HepG2 (cell line): ENCODE measurements at regions not wholly inside any gene's neighbourhood (a gene's known extent, or its start where the extent isn't known, plus 50 kb on each side); places are given as distances from the start of the nearest gene placed in this dataset.

Source experiments
- ARNT2 ChIP-seq: sonication (generic); formaldehyde crosslinking; IDR thresholded peaks from 2 replicates; pipeline ENCODE4 v1.8.0; 2022; ENCODE audit warnings: mild to moderate bottlenecking, low read depth, missing genetic modification reagents, moderate library complexity
- CEBPB ChIP-seq: IDR thresholded peaks from 2 replicates; pipeline ENCODE4 v1.6.1; 2011; ENCODE audit warnings: low read depth, low read length, improper control_type of control experiment, borderline replicate concordance
- E2F1 ChIP-seq: sonication (generic); formaldehyde crosslinking; IDR thresholded peaks from 2 replicates; pipeline ENCODE4 v1.5.0; 2020; ENCODE audit warnings: missing genetic modification reagents
- E2F2 ChIP-seq: sonication (generic); formaldehyde crosslinking; IDR thresholded peaks from 2 replicates; pipeline ENCODE4 v1.4.0; 2020; ENCODE audit warnings: missing genetic modification reagents, borderline replicate concordance
- EEA1 ChIP-seq: sonication (generic); formaldehyde crosslinking; IDR thresholded peaks from 2 replicates; pipeline ENCODE4 v1.5.1; 2020; ENCODE audit warnings: mild to moderate bottlenecking, missing genetic modification reagents, borderline replicate concordance
- HDAC2 ChIP-seq: sonication (generic); formaldehyde crosslinking; IDR thresholded peaks from 2 replicates; pipeline ENCODE4 v1.4.0; 2020; ENCODE audit warnings: missing genetic modification reagents
- KLF12 ChIP-seq: sonication (generic); formaldehyde crosslinking; IDR thresholded peaks from 2 replicates; pipeline ENCODE4 v1.4.0; 2020; ENCODE audit warnings: missing genetic modification reagents, borderline replicate concordance
- KLF16 ChIP-seq, 2 experiments: sonication (generic) in 1 of 2; formaldehyde crosslinking in 1 of 2; IDR thresholded peaks; 2 replicates each; pipeline versions ENCODE4 v1.6.1 to v1.8.0; 2016 to 2023; ENCODE audit warnings: missing genetic modification reagents in 2 of 2, missing compliant biosample characterization in 1 of 2
- MEIS2 ChIP-seq: sonication (generic); formaldehyde crosslinking; IDR thresholded peaks from 2 replicates; pipeline ENCODE4 v1.9.0; 2021; ENCODE audit warnings: mild to moderate bottlenecking, missing genetic modification reagents
- NFAT5 ChIP-seq: sonication (generic); formaldehyde crosslinking; IDR thresholded peaks from 2 replicates; pipeline ENCODE4 v1.4.0; 2020; ENCODE audit warnings: missing genetic modification reagents
- PAF1 ChIP-seq: IDR thresholded peaks from 2 replicates; pipeline ENCODE4 v1.6.1; 2016; ENCODE audit warnings: missing genetic modification reagents, missing compliant biosample characterization
- PHF8 ChIP-seq: sonication (generic); formaldehyde crosslinking; IDR thresholded peaks from 2 replicates; pipeline ENCODE4 v1.5.0; 2020; ENCODE audit warnings: missing genetic modification reagents
- POGZ ChIP-seq: sonication (generic); formaldehyde crosslinking; IDR thresholded peaks from 2 replicates; pipeline ENCODE4 v1.4.0; 2020; ENCODE audit warnings: mild to moderate bottlenecking, missing genetic modification reagents
- RARA ChIP-seq: IDR thresholded peaks from 2 replicates; pipeline ENCODE4 v1.6.1; 2016; ENCODE audit warnings: missing genetic modification reagents, missing compliant biosample characterization
- TP53 ChIP-seq: sonication (generic); formaldehyde crosslinking; conservative IDR thresholded peaks from 2 replicates; pipeline ENCODE4 v1.4.0; 2020; ENCODE audit warnings: missing genetic modification reagents
- TRIM24 ChIP-seq: sonication (generic); formaldehyde crosslinking; IDR thresholded peaks from 2 replicates; pipeline ENCODE4 v1.8.0; 2022; ENCODE audit warnings: mild to moderate bottlenecking, missing genetic modification reagents
- ZFP36L2 ChIP-seq: sonication (generic); formaldehyde crosslinking; IDR thresholded peaks from 2 replicates; pipeline ENCODE4 v1.4.0; 2020; ENCODE audit warnings: missing genetic modification reagents
- ZHX1 ChIP-seq: sonication (generic); formaldehyde crosslinking; IDR thresholded peaks from 2 replicates; pipeline ENCODE4 v1.8.1; 2022; ENCODE audit warnings: low read depth, mild to moderate bottlenecking, missing genetic modification reagents
- ZNF550 ChIP-seq: sonication (generic); formaldehyde crosslinking; IDR thresholded peaks from 2 replicates; pipeline ENCODE4 v1.4.0; 2020; ENCODE audit warnings: mild to moderate bottlenecking, missing genetic modification reagents, borderline replicate concordance
- ZNF558 ChIP-seq: sonication (generic); formaldehyde crosslinking; IDR thresholded peaks from 2 replicates; pipeline ENCODE4 v1.9.0; 2022; ENCODE audit warnings: mild to moderate bottlenecking, missing genetic modification reagents, borderline replicate concordance
- ZNF644 ChIP-seq: IDR thresholded peaks from 2 replicates; pipeline ENCODE4 v1.6.1; 2016; ENCODE audit warnings: low read depth

GRCh38 chr20:50372770-50373088, 137.5 kb upstream of the PTPN1 start (continued):
- no peak for TF ChIP-seq ZNF550 (CRISPR knock-in tag)
- TF ChIP-seq KLF16 (CRISPR knock-in tag; IDR thresholded peaks at IDR 0.05) = no peak
- no peak for TF ChIP-seq TRIM24 (CRISPR knock-in tag)
- TF ChIP-seq MEIS2 = peak; percentile 66; the same call in 1 of the 2 replicates
- no peak for TF ChIP-seq ZHX1 (CRISPR knock-in tag)
- TF ChIP-seq ZFP36L2 (CRISPR knock-in tag) = no peak
- TF ChIP-seq E2F1 (CRISPR knock-in tag) = no peak
- TF ChIP-seq ZNF558 (CRISPR knock-in tag) = no peak
- TF ChIP-seq NFAT5 (CRISPR knock-in tag) = no peak
- TF ChIP-seq HDAC2 = peak; percentile 48; the same call in 1 of the 2 replicates
- peak; percentile 24; the same call in 1 of the 2 replicates for TF ChIP-seq ZNF644 (CRISPR knock-in tag)
- TF ChIP-seq POGZ (CRISPR knock-in tag) = 0 out of 2 replicates have a peak, but pooled peaks have one; percentile 17
- TF ChIP-seq CEBPB = no peak
- no peak for TF ChIP-seq TP53 (CRISPR knock-in tag)
- TF ChIP-seq EEA1 (CRISPR knock-in tag) = no peak
- TF ChIP-seq RARA (CRISPR knock-in tag) = peak; percentile 74
- no peak for TF ChIP-seq E2F2 (CRISPR knock-in tag)
- no peak for TF ChIP-seq PAF1
- no peak for TF ChIP-seq ARNT2 (CRISPR knock-in tag)
- TF ChIP-seq PHF8 (CRISPR knock-in tag) = no peak
- TF ChIP-seq KLF12 (CRISPR knock-in tag) = no peak
